ENCODE measurements at regions not wholly inside any gene's neighbourhood (a gene's known extent, or its start where the extent isn't known, plus 50 kb on each side); places are given as distances from the start of the nearest gene placed in this dataset.
"Not testable (repeated sequence)": the region's sequence is repeated elsewhere in the genome, so short reads cannot be mapped to it uniquely, and the experiment has no call there.

- DNase-seq (ENCODE audit: low read depth) = no peak
- H3K4me3 ChIP-seq (ENCODE audit: low read length) = no peak overlapping the region
- TF ChIP-seq CTCF (IDR thresholded peaks at IDR 0.05; ENCODE audit: insufficient read depth, low read depth, low read length, missing control alignments) = no peak
Measured at GRCh38 chr3:159293493-159293892, 491.6 kb downstream of the MFSD1 start.

GRCh38 chr3:159301961-159302360, 500.1 kb downstream of the MFSD1 start:
- no peak overlapping the region for H3K4me3 ChIP-seq (ENCODE audit: low read length)
- TF ChIP-seq CTCF (IDR thresholded peaks at IDR 0.05; ENCODE audit: insufficient read depth, low read depth, low read length, missing control alignments) = no peak
- DNase-seq (ENCODE audit: low read depth) = peak; percentile 27

- no peak for TF ChIP-seq CTCF (IDR thresholded peaks at IDR 0.05; ENCODE audit: insufficient read depth, low read depth, low read length, missing control alignments)
- no peak for DNase-seq (ENCODE audit: low read depth)
- H3K4me3 ChIP-seq (ENCODE audit: low read length) = no peak overlapping the region
Measured at GRCh38 chr3:159305017-159305416, 503.2 kb downstream of the MFSD1 start.

GRCh38 chr3:159316706-159317105, 514.9 kb downstream of the MFSD1 start:
- peak; percentile 54 for DNase-seq (ENCODE audit: low read depth)
- not testable (repeated sequence) for H3K4me3 ChIP-seq (ENCODE audit: low read length)

DNA sequence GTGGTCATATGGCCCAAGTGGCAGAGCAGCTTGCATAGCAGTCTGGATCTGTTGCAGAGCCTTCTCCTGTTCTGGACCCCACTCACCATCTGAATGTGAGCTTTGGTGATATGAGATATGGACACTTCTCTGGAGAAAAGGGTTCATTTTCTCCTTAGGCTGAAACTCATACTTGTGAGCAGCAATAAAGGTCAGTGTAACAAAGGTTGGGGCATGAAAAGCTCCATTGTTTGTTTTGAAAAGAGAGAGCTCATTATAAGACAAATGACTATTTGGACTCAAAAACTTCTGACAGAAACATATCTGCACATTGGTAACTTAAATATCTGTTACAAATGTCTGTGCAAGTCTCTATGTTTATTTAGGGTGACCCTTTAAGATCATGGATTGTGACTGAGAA, 517.3 kb downstream of the MFSD1 start:
- H3K4me3 ChIP-seq (ENCODE audit: low read length) = no peak overlapping the region
- DNase-seq (ENCODE audit: low read depth) = no peak
- TF ChIP-seq CTCF (IDR thresholded peaks at IDR 0.05; ENCODE audit: insufficient read depth, low read depth, low read length, missing control alignments) = no peak

DNA sequence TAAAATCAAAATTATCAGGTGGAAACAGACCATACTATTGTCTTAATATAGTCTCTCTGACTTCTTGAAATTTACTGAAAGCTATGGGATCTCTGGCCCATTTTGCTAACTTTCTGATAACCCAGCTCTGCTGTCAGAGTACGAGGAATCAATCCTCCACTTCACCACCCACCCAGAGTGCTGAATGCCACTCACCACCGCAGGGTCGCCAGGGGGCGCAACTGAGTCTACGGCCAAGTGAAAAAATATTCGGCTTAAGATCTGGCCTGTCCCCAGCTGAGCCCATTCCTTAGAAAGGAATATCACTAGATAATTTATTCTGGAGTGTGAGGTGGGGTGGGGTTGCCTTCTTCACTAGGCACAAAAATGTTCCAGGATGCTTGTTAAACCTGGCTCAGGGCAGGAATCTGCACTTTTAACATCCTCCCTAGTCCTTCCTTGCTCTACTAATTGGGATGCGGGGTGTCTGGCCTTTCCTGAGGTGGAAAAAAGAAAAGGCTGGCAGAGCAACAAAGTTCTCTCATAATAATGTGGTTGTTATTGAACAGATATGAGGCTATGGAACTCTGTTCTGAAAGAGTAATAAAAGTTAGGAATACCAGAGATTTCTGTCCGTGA, 520.6 kb downstream of the MFSD1 start:
- DNase-seq (ENCODE audit: low read depth) = peak; percentile 29
- no peak overlapping the region for H3K4me3 ChIP-seq (ENCODE audit: low read length)
- peak; percentile 74 for TF ChIP-seq CTCF (IDR thresholded peaks at IDR 0.05; ENCODE audit: insufficient read depth, low read depth, low read length, missing control alignments)

GRCh38 chr3:159323848-159324247, 522.0 kb downstream of the MFSD1 start:
- TF ChIP-seq CTCF (IDR thresholded peaks at IDR 0.05; ENCODE audit: insufficient read depth, low read depth, low read length, missing control alignments) = no peak
- no peak for DNase-seq (ENCODE audit: low read depth)
- no peak overlapping the region for H3K4me3 ChIP-seq (ENCODE audit: low read length)
